GM12872 (cell line): ENCODE measurements at regions not wholly inside any gene's neighbourhood (a gene's known extent, or its start where the extent isn't known, plus 50 kb on each side); places are given as distances from the start of the nearest gene placed in this dataset.

Experiments used
- CTCF ChIP-seq: IDR thresholded peaks from 3 replicates; pipeline ENCODE4 v1.5.1; 2011; ENCODE audit warnings: low read depth, mild to moderate bottlenecking, low read length, moderate library complexity; ENCODE audit not compliant: insufficient read depth

- no peak for TF ChIP-seq CTCF
These were observed 2353.0 kb downstream of the PCDH9 start for GRCh38 chr13:64877176-64877575.

- TF ChIP-seq CTCF = no peak
These were observed 2358.4 kb downstream of the PCDH9 start for GRCh38 chr13:64871742-64872141.

- TF ChIP-seq CTCF = no peak
These were observed 2360.6 kb downstream of the PCDH9 start for GRCh38 chr13:64869539-64869938.

- TF ChIP-seq CTCF = no peak
These were observed 2362.3 kb downstream of the PCDH9 start for GRCh38 chr13:64867856-64868255.

- no peak for TF ChIP-seq CTCF
These were observed 2363.8 kb downstream of the PCDH9 start for GRCh38 chr13:64866331-64866730.

GRCh38 chr13:64855506-64855905, 2374.6 kb downstream of the PCDH9 start:
- TF ChIP-seq CTCF = no peak

GRCh38 chr13:64850017-64850416, 2380.1 kb downstream of the PCDH9 start:
- TF ChIP-seq CTCF = no peak

GRCh38 chr13:64849196-64849595, 2380.9 kb downstream of the PCDH9 start:
- no peak for TF ChIP-seq CTCF
